ENCODE measurements at regions not wholly inside any gene's neighbourhood (a gene's known extent, or its start where the extent isn't known, plus 50 kb on each side); places are given as distances from the start of the nearest gene placed in this dataset.

GRCh38 chr11:82308979-82309378, 424.7 kb downstream of the FAM181B start:
- Mint-ChIP-seq H3K27me3 (no peaks in the 10 kb centered on the region), H3K9me3 (peaks cover 0 to 3% (median 0%) of the 10 kb centered on the region in 8 donors), H3K4me3 (no peak overlapping the region), H3K4me1 (no peaks in the 10 kb centered on the region), H3K27ac (no peak overlapping the region), H3K36me3 (no peaks in the 10 kb centered on the region)
- Histone ChIP-seq H3K36me3 (ENCODE audit: insufficient read depth, low read length) (no peaks in the 10 kb centered on the region), H3K9me3 (ENCODE audit: control insufficient read depth in 1 of 2, low read length in 2 of 2) (no peaks in the 10 kb centered on the region), H3K4me3 (ENCODE audit: low read length in 2 of 2) (no peak overlapping the region), H3K27me3 (ENCODE audit: insufficient read depth, low read length) (no peaks in the 10 kb centered on the region), H3K27ac (ENCODE audit: low read depth, low read length) (no peak overlapping the region), H3K4me1 (ENCODE audit: insufficient read depth, low read length) (no peaks in the 10 kb centered on the region)
- intact Hi-C loops (cut with micrococcal nuclease), result no loop called here
- ChIA-PET CTCF (ENCODE audit: partially characterized antibody) (no interaction called here), POLR2A (ENCODE audit: partially characterized antibody) (no interaction called here)
- DNase-seq, result no peak

DNA sequence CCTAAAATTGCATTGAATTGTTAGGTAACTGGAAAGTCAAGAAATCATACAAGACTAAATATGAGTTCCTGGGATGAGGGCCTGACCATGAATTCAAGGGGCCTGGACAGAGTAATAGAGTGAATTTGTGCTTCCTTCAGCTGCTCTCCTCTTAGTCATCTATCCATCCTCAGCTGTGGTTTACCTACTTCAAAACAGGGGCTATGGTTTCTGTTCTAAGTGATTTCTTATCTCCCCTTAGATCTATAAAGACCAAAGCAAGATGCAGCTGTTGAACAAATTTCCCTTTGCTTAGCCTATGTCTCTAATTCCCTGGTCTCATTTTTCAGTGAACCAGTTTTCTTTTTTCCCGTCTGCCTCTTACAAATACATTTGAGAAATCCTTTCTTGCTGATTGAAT, 428.5 kb downstream of the FAM181B start:
- no peak overlapping the region for H3K4me3 ChIP-seq (ENCODE audit: low read length in 2 of 2)
- Mint-ChIP-seq H3K4me1 (no peaks in the 10 kb centered on the region), H3K36me3 (no peaks in the 10 kb centered on the region), H3K27me3 (no peaks in the 10 kb centered on the region), H3K27ac (no peak overlapping the region), H3K4me3 (no peak overlapping the region), H3K9me3 (peaks cover 0 to 3% (median 0%) of the 10 kb centered on the region in 8 donors)
- ChIA-PET POLR2A (ENCODE audit: partially characterized antibody) (no interaction called here), CTCF (ENCODE audit: partially characterized antibody) (no interaction called here)
- DNase-seq, result no peak
- no peaks in the 10 kb centered on the region for H3K27me3 ChIP-seq (ENCODE audit: insufficient read depth, low read length)
- no peak overlapping the region for H3K27ac ChIP-seq (ENCODE audit: low read depth, low read length)
- intact Hi-C loops (cut with micrococcal nuclease), result no loop called here
- H3K36me3 ChIP-seq (ENCODE audit: insufficient read depth, low read length), result no peaks in the 10 kb centered on the region
- no peaks in the 10 kb centered on the region for H3K4me1 ChIP-seq (ENCODE audit: insufficient read depth, low read length)
- no peaks in the 10 kb centered on the region for H3K9me3 ChIP-seq (ENCODE audit: control insufficient read depth in 1 of 2, low read length in 2 of 2)

- Mint-ChIP-seq H3K9me3 (peaks cover 0 to 3% (median 0%) of the 10 kb centered on the region in 8 donors), H3K27me3 (no peaks in the 10 kb centered on the region), H3K4me3 (no peak overlapping the region), H3K36me3 (no peaks in the 10 kb centered on the region), H3K27ac (no peak overlapping the region), H3K4me1 (no peaks in the 10 kb centered on the region)
- Histone ChIP-seq H3K9me3 (ENCODE audit: control insufficient read depth in 1 of 2, low read length in 2 of 2) (no peaks in the 10 kb centered on the region), H3K36me3 (ENCODE audit: insufficient read depth, low read length) (no peaks in the 10 kb centered on the region), H3K4me1 (ENCODE audit: insufficient read depth, low read length) (no peaks in the 10 kb centered on the region), H3K4me3 (ENCODE audit: low read length in 2 of 2) (no peak overlapping the region), H3K27ac (ENCODE audit: low read depth, low read length) (no peak overlapping the region), H3K27me3 (ENCODE audit: insufficient read depth, low read length) (no peaks in the 10 kb centered on the region)
- ChIA-PET CTCF (ENCODE audit: partially characterized antibody) (no interaction called here), POLR2A (ENCODE audit: partially characterized antibody) (no interaction called here)
- no peak for DNase-seq
- intact Hi-C loops (cut with micrococcal nuclease), result no loop called here
These were observed 430.0 kb downstream of the FAM181B start for GRCh38 chr11:82303671-82304070.

DNA sequence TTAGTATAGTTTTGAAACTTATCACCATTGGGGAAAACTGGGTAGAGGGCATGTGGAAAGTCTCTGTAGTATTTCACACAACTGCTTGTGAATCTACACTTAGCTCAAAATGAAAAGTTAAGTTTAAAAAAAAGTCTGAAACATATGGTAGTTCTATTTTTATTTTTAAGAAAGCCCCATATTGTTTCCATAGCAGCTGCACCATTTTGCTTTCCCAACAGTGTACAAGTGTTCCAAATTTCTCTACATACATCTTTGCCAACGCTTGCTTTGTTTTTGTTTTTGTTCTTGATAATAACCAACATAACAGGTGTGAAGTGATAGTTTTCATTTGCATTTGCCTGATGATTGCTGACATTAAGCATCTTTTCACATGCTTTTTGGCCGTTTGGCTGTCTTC, 445.2 kb downstream of the FAM181B start:
- H3K9me3 Mint-ChIP-seq, result peaks cover 0 to 5% (median 1%) of the 10 kb centered on the region in 8 donors
- Histone ChIP-seq H3K27ac (ENCODE audit: low read depth, low read length) (no peak overlapping the region), H3K4me3 (ENCODE audit: low read length in 2 of 2) (no peak overlapping the region), H3K4me1 (ENCODE audit: insufficient read depth, low read length) (no peaks in the 10 kb centered on the region), H3K36me3 (ENCODE audit: insufficient read depth, low read length) (no peaks in the 10 kb centered on the region), H3K9me3 (ENCODE audit: control insufficient read depth in 1 of 2, low read length in 2 of 2) (no peaks in the 10 kb centered on the region), H3K27me3 (ENCODE audit: insufficient read depth, low read length) (no peaks in the 10 kb centered on the region)
- intact Hi-C loops (cut with micrococcal nuclease), result no loop called here
- no peaks in the 10 kb centered on the region for H3K36me3 Mint-ChIP-seq
- H3K4me3 Mint-ChIP-seq, result no peak overlapping the region
- no peak overlapping the region for H3K27ac Mint-ChIP-seq
- ChIA-PET POLR2A (ENCODE audit: partially characterized antibody) (no interaction called here), CTCF (ENCODE audit: partially characterized antibody) (no interaction called here)
- H3K4me1 Mint-ChIP-seq, result no peaks in the 10 kb centered on the region
- DNase-seq, result no peak
- H3K27me3 Mint-ChIP-seq, result no peaks in the 10 kb centered on the region

DNA sequence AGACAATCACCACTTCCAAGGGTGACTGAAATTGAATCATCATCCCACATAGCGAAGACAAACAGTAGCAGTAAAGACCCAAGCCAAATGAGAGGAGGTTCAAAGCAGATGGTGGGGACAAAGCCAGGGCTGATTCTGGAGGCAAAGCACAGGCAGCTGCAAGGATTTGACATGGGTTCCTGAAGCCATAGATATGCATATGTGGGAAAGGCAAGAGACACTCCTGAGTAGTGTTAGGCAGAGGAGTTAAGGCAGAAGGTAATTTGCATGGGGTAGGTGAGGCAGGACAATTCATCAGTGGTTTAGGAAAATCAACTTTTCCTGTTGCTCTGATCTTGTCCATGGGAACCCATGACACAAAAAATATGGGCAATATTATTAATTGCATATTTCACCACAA, 462.8 kb downstream of the FAM181B start:
- no peak for DNase-seq
- Histone ChIP-seq H3K27ac (ENCODE audit: low read depth, low read length) (no peak overlapping the region), H3K4me1 (ENCODE audit: insufficient read depth, low read length) (no peaks in the 10 kb centered on the region), H3K4me3 (ENCODE audit: low read length in 2 of 2) (no peak overlapping the region), H3K27me3 (ENCODE audit: insufficient read depth, low read length) (no peaks in the 10 kb centered on the region), H3K36me3 (ENCODE audit: insufficient read depth, low read length) (no peaks in the 10 kb centered on the region), H3K9me3 (ENCODE audit: control insufficient read depth in 1 of 2, low read length in 2 of 2) (no peaks in the 10 kb centered on the region)
- Mint-ChIP-seq H3K4me3 (no peak overlapping the region), H3K27me3 (no peaks in the 10 kb centered on the region), H3K36me3 (no peaks in the 10 kb centered on the region), H3K9me3 (no peaks in the 10 kb centered on the region), H3K4me1 (no peaks in the 10 kb centered on the region), H3K27ac (no peak overlapping the region)
- ChIA-PET CTCF (ENCODE audit: partially characterized antibody) (no interaction called here), POLR2A (ENCODE audit: partially characterized antibody) (no interaction called here)
- intact Hi-C loops (cut with micrococcal nuclease), result no loop called here

DNA sequence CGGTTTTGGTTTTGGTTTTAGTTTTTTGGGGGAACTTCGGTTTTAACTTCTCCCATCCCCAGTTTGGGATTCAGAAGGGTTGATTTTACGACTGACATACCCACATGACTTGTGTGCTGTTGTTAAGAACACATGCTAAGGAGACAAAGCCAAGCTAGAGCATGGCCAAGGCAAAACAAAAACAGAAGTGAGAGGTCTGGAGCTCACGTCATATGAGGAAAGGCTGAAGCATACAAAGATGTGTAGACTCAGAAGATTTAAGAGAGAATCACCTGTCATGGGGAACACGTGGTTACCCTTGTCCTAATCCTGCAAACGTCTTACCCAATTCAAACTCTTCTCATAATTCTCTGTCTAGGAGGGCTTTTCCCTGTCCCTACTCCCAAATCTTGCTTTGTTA, 465.0 kb downstream of the FAM181B start:
- POLR2A ChIA-PET (ENCODE audit: partially characterized antibody), result no interaction called here
- no peaks in the 10 kb centered on the region for H3K27me3 Mint-ChIP-seq

DNA sequence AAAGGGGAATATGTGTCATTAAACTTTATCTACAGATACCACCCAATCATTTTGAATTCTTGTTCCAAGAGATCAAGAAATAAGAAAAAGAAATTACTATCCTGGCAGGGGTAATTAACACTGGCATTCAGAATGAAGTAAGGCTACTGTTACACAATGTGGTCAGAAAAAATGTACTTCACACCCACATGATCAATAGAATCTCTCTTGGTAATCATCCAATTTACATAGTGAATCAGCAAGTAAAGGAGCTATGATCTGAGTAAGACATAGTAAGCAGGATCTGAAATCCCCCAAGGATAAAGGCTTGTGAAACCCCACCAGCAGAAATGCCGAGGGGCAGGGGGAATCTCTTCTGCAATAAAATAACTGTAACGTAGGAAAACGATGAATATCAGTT, 466.5 kb downstream of the FAM181B start:
- no peaks in the 10 kb centered on the region for H3K27me3 Mint-ChIP-seq
- H3K36me3 Mint-ChIP-seq, result no peaks in the 10 kb centered on the region
- no peaks in the 10 kb centered on the region for H3K36me3 ChIP-seq (ENCODE audit: insufficient read depth, low read length)
- POLR2A ChIA-PET (ENCODE audit: partially characterized antibody), result no interaction called here
- CTCF ChIA-PET (ENCODE audit: partially characterized antibody), result no interaction called here
- intact Hi-C loops (cut with micrococcal nuclease), result no loop called here
- H3K9me3 ChIP-seq (ENCODE audit: control insufficient read depth in 1 of 2, low read length in 2 of 2), result no peaks in the 10 kb centered on the region
- no peaks in the 10 kb centered on the region for H3K9me3 Mint-ChIP-seq
- DNase-seq, result no peak
- H3K27ac Mint-ChIP-seq, result no peak overlapping the region
- no peaks in the 10 kb centered on the region for H3K27me3 ChIP-seq (ENCODE audit: insufficient read depth, low read length)
- no peaks in the 10 kb centered on the region for H3K4me1 Mint-ChIP-seq
- H3K4me3 ChIP-seq (ENCODE audit: low read length in 2 of 2), result no peak overlapping the region
- no peaks in the 10 kb centered on the region for H3K4me1 ChIP-seq (ENCODE audit: insufficient read depth, low read length)
- no peak overlapping the region for H3K4me3 Mint-ChIP-seq
- H3K27ac ChIP-seq (ENCODE audit: low read depth, low read length), result no peak overlapping the region

More for the DNA sequence above, 465.0 kb downstream of the FAM181B start:
- Mint-ChIP-seq H3K4me3 (no peak overlapping the region), H3K36me3 (no peaks in the 10 kb centered on the region), H3K4me1 (no peaks in the 10 kb centered on the region), H3K9me3 (no peaks in the 10 kb centered on the region), H3K27ac (no peak overlapping the region)
- Histone ChIP-seq H3K27ac (ENCODE audit: low read depth, low read length) (no peak overlapping the region), H3K4me1 (ENCODE audit: insufficient read depth, low read length) (no peaks in the 10 kb centered on the region), H3K4me3 (ENCODE audit: low read length in 2 of 2) (no peak overlapping the region), H3K27me3 (ENCODE audit: insufficient read depth, low read length) (no peaks in the 10 kb centered on the region), H3K36me3 (ENCODE audit: insufficient read depth, low read length) (no peaks in the 10 kb centered on the region), H3K9me3 (ENCODE audit: control insufficient read depth in 1 of 2, low read length in 2 of 2) (no peaks in the 10 kb centered on the region)
- intact Hi-C loops (cut with micrococcal nuclease), result no loop called here
- CTCF ChIA-PET (ENCODE audit: partially characterized antibody), result no interaction called here
- no peak for DNase-seq

- H3K4me3 Mint-ChIP-seq, result no peak overlapping the region
- Histone ChIP-seq H3K4me3 (ENCODE audit: low read length in 2 of 2) (no peak overlapping the region), H3K36me3 (ENCODE audit: insufficient read depth, low read length) (no peaks in the 10 kb centered on the region), H3K9me3 (ENCODE audit: control insufficient read depth in 1 of 2, low read length in 2 of 2) (no peaks in the 10 kb centered on the region), H3K4me1 (ENCODE audit: insufficient read depth, low read length) (no peaks in the 10 kb centered on the region), H3K27ac (ENCODE audit: low read depth, low read length) (no peak overlapping the region), H3K27me3 (ENCODE audit: insufficient read depth, low read length) (no peaks in the 10 kb centered on the region)
- POLR2A ChIA-PET (ENCODE audit: partially characterized antibody), result no interaction called here
- CTCF ChIA-PET (ENCODE audit: partially characterized antibody), result no interaction called here
- no peak for DNase-seq
- no peak overlapping the region for H3K27ac Mint-ChIP-seq
- H3K27me3 Mint-ChIP-seq, result no peaks in the 10 kb centered on the region
- H3K9me3 Mint-ChIP-seq, result peaks cover 0 to 2% (median 0%) of the 10 kb centered on the region in 8 donors
- no peaks in the 10 kb centered on the region for H3K4me1 Mint-ChIP-seq
- intact Hi-C loops (cut with micrococcal nuclease), result no loop called here
- no peaks in the 10 kb centered on the region for H3K36me3 Mint-ChIP-seq
These were observed 472.3 kb downstream of the FAM181B start for GRCh38 chr11:82261367-82261766.

Measured in CD4-positive, alpha-beta memory T cell (primary cell).